Erythroblast (primary cell): ENCODE measurements at regions not wholly inside any gene's neighbourhood (a gene's known extent, or its start where the extent isn't known, plus 50 kb on each side); places are given as distances from the start of the nearest gene placed in this dataset.

Experiments
- DNase-seq, 2 experiments: peaks; one replicate each; lab custom pipeline; 2025; lab: John Stamatoyannopoulos, UW
- GATA1 ChIP-seq: IDR thresholded peaks from 2 replicates; pipeline ENCODE4 v1.6.1; 2011; ENCODE audit warnings: low read depth, mild to moderate bottlenecking, control low read depth, low read length, moderate library complexity
- POLR2A ChIP-seq: IDR thresholded peaks from 2 replicates; pipeline ENCODE4 v1.6.1; 2011; ENCODE audit warnings: mild to moderate bottlenecking, low read length

GRCh38 chr12:76156726-76157125, 72.2 kb upstream of the NAP1L1 start:
- no peak for DNase-seq
- TF ChIP-seq POLR2A (no peak), GATA1 (no peak)

- DNase-seq: no peak
- no peak for TF ChIP-seq POLR2A
- TF ChIP-seq GATA1: no peak
Observed at GRCh38 chr12:76156314-76156713, 71.8 kb upstream of the NAP1L1 start.

DNA sequence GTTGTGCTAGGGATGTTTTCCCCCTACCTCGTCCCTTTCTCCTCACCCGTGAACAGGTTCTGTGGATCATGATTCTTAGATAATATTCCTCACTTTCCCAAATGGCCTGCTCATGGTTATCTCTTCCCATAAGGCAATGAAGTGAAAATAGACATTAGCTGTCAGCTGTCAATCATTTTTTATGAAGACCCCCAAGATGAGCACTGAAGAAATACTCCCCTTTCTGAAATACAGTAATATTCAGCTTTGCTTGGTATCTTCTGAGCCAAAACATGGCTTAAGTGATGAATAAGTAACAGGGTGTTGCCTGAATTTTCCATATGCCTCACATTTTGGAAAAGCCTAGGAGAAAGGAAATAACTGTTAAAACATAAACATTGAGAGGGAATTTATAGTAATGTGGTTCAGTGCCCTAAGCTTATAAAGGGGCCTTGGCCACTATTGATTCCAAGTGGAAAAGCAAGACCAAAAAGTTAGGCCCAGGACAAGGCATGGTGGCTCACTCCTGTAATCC, 70.7 kb upstream of the NAP1L1 start:
- DNase-seq: no peak

DNA sequence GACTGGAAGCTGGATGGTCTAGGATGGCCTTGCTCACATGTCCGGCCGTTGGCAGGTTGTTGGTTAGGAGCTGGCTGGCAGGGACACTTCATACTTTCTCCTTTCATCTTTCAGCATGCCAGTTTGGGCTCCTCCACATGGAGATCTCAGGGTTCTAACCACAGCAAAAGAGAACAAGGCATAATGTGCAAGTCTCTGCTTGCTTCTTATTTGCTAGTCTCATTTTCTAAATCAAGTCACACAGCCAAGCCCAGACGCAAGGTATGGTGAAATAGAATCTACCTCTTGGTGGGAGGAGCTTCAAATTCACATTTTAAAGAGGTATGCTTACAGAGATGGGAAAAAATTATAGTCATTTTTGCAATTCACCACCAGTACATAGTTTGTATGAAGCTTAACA, 69.1 kb upstream of the NAP1L1 start:
- no peak for TF ChIP-seq POLR2A
- TF ChIP-seq GATA1: no peak
- no peak for DNase-seq

More for the DNA sequence above, 70.7 kb upstream of the NAP1L1 start:
- TF ChIP-seq POLR2A (no peak), GATA1 (no peak)

GRCh38 chr12:76152181-76152807, 67.8 kb upstream of the NAP1L1 start:
- DNase-seq: no peak
- TF ChIP-seq GATA1: no peak
- no peak for TF ChIP-seq POLR2A

DNA sequence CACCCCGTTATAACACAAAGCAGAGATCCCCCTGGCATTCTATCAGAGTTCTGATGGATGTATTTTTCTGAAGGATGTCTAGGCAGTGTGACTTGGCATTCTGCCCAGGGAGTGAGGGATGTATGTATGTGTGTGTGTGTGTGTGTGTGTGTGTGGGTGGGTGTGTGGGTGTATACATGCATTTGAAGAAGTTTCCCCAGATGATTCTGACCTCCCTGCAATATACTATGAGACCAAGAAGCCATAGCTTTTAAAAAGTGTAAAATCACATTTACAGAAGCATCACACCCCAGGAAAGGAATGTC, 59.7 kb upstream of the NAP1L1 start:
- no peak for TF ChIP-seq GATA1
- TF ChIP-seq POLR2A: no peak
- peak; percentile 14 to 38 for DNase-seq

DNA sequence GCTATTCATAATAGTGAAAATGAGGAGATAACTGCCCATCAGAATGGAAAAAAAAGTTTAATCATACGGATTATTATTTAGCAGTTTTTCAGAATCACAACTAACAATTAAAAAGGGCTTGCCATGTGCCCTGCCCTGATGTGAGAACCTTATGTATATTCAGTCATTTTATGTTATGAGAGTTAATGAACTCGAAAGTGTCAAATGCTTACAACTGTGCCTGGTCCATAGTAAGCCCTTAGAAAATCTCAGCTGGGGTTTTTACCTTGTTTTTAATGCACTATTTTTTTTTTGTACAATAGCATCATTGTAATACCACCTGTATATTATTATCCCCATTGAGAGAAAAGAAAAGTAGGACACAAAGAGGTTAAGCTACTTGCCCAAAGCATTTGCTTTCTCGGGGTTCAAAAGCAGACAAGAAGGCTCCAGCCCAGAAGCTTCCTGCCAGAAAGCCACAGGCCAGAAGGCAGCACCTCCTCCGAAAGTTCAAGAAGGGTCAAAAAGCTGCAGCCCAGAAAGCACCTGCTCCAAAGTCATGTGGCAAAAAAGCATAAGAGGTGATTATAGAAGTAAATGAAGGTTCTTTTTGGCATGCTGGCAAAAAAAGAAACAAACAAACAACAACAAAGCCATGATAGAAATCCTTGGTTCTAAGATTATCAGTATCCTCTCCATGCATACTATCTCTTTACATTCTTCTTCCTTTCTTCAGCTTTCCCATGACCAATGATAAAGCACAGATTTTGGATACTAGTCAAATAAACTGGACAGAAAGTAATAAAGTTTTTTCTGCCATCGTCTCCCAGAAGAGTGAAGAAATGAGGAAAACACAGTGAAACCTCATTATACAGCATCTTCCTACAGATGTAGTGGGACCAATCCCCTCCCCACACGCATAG, 59.1 kb upstream of the NAP1L1 start:
- DNase-seq: no peak
- TF ChIP-seq POLR2A: no peak
- no peak for TF ChIP-seq GATA1

GRCh38 chr12:76142305-76142704, 57.8 kb upstream of the NAP1L1 start:
- no peak for DNase-seq
- TF ChIP-seq POLR2A (no peak), GATA1 (no peak)

DNA sequence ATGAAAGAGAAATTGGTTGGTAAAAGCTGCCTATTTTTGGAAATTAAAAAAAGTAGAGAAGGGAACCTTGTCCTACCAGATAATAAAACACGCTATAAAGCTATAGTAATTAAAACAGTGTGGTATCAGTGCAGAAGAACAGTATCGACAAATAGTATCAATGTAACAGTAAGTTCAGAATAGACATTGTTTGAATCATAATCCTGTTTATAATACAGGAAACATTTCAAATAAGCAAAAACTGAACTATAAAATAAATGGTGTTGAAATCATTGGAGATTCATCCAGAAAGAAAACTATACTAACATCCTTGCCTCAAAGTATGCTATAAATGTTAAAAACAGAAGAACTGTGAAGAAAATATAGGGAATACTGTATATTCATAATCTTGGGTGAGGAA, 54.2 kb upstream of the NAP1L1 start:
- DNase-seq: no peak
- no peak for TF ChIP-seq POLR2A
- no peak for TF ChIP-seq GATA1

DNA sequence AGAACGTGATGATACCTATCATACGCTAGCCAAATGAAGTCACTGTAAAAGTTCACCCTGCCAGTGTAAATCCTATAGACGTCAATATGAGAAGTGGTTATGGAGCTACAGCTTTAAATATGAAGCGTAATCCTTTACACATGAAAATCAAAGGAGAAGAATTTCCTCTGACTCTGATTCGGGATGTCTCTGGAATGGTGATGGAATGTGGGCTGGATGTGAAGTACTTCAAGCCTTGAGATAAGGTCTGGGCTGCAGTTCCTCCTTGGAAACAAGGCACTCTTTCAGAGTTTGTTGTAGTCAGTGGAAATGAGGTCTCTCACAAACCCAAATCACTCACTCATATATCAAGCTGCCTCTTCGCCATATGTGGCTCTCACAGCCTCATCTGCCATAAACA, 53.1 kb upstream of the NAP1L1 start:
- TF ChIP-seq POLR2A: no peak
- TF ChIP-seq GATA1: no peak
- no peak for DNase-seq

DNA sequence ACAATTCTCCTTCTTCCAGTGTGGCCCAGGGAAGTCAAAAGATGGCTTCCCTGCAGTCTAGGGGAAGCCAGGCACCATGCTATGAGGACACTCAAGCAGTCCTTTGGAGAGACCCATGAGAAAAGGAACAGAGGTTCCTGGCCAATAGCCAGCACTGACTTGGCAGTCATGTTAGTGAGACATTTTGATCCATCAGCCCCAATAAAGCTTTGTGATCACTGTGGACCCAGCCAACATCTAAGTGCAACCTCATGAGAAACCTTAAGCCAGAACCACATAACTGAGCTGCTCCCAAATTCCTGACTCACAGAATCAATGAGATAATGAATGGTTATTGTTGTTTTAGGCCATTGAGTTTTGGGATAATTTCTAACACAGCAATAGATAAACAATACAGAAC, 51.0 kb upstream of the NAP1L1 start:
- no peak for TF ChIP-seq POLR2A
- no peak for TF ChIP-seq GATA1

More for the DNA sequence above, 51.0 kb upstream of the NAP1L1 start:
- no peak for DNase-seq
